Keratinocyte (primary cell): ENCODE measurements at regions not wholly inside any gene's neighbourhood (a gene's known extent, or its start where the extent isn't known, plus 50 kb on each side); places are given as distances from the start of the nearest gene placed in this dataset.

Source experiments
- EZH2 ChIP-seq: IDR thresholded peaks from one replicate; pipeline ENCODE4 v1.6.1; 2012; ENCODE audit warnings: inconsistent platforms, mild to moderate bottlenecking, low read length, moderate library complexity
- TF ChIP-seq, protein P1 (sequence below), 3 experiments: IDR thresholded peaks in 1 of 3; conservative IDR thresholded peaks in 1 of 3; optimal IDR thresholded peaks in 1 of 3; 2 replicates in 2 of 3; 3 replicates in 1 of 3; pipeline versions ENCODE3 to v1.5.1; 2011; ENCODE audit warnings: low read length in 3 of 3, mild to moderate bottlenecking in 3 of 3, moderate library complexity in 2 of 3, control low read depth in 1 of 3, inconsistent platforms in 1 of 3; ENCODE audit not compliant: insufficient read depth in 2 of 3; ENCODE audit errors: extremely low read depth in 1 of 3

DNA sequence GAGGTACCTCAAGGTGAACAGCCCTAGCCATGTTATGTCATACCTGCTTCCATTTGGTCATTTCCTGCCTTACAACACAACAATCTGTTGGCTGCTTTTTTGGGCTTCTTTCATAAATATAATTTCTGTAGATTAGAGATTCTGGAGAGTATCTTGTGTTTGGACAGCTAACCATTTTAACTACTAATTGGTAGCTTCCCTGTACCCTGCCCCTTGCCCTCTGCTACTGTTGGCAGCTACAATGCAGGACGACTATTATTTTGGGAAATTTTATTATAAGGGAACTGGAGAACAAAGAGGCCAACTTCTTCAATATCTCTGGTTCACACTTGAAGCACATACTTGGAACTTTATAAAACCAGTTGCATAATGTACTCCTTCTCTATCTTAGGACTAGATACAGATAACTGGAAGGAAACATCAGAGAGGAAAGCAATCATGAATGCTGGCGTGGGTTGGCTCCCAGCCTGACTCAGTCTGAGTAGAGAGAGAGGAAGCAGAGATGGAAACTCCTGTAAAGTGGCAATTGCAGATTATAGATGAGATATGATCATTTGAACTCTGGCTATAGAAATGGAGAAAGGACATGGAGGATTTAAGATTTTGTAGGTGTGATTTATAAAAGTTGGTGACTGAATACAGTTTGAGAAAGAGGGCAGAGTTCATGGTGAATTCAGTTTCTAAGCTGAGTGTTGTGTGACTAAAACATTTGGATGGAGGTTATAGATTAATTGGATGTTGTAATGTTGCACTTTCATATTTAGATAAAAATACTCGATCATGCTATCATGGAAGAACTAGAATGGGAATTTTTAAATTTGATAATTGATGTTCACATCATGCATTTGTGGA lies 74.5 kb downstream of the MDH1 start:
- TF ChIP-seq, protein P1, sequence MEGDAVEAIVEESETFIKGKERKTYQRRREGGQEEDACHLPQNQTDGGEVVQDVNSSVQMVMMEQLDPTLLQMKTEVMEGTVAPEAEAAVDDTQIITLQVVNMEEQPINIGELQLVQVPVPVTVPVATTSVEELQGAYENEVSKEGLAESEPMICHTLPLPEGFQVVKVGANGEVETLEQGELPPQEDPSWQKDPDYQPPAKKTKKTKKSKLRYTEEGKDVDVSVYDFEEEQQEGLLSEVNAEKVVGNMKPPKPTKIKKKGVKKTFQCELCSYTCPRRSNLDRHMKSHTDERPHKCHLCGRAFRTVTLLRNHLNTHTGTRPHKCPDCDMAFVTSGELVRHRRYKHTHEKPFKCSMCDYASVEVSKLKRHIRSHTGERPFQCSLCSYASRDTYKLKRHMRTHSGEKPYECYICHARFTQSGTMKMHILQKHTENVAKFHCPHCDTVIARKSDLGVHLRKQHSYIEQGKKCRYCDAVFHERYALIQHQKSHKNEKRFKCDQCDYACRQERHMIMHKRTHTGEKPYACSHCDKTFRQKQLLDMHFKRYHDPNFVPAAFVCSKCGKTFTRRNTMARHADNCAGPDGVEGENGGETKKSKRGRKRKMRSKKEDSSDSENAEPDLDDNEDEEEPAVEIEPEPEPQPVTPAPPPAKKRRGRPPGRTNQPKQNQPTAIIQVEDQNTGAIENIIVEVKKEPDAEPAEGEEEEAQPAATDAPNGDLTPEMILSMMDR (optimal IDR thresholded peaks at IDR 0.05 in 1 of 3, IDR thresholded peaks at IDR 0.05 in 1 of 3, conservative IDR thresholded peaks at IDR 0.05 in 1 of 3; ENCODE audit: extremely low read depth in 1 of 3, insufficient read depth in 2 of 3, low read length in 3 of 3): no peak
- TF ChIP-seq EZH2: no peak
